DMS 273 (cell line): ENCODE measurements at regions not wholly inside any gene's neighbourhood (a gene's known extent, or its start where the extent isn't known, plus 50 kb on each side); places are given as distances from the start of the nearest gene placed in this dataset.
A peak's percentile ranks its signal among the peaks of the same experiment; 100 is the strongest.
"Not testable (repeated sequence)": the region's sequence is repeated elsewhere in the genome, so short reads cannot be mapped to it uniquely, and the experiment has no call there.

Source experiments
- DNase-seq: peaks from one replicate; lab custom pipeline; 2025; ENCODE audit not compliant: unreplicated experiment; lab: John Stamatoyannopoulos, UW

DNA sequence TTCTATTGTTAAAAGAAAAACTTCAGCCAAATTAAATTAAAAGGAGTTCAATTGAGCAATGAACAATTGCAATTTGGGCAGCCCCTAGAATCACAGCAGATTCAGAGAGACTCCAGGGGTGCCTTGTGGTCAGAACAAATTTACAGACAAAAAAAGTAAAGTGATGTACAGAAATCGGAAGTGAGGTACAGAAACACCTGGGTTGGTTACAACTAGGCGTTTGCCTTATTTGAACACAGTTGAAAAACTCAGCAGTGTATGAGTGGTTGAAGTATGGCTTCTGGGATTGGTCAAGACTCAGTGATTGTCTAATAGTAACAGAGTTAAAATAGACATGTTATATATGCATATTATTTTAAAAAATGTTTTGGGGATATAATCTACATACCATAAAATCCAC lies 98.5 kb upstream of the ZSWIM2 start:
- no peak for DNase-seq

DNA sequence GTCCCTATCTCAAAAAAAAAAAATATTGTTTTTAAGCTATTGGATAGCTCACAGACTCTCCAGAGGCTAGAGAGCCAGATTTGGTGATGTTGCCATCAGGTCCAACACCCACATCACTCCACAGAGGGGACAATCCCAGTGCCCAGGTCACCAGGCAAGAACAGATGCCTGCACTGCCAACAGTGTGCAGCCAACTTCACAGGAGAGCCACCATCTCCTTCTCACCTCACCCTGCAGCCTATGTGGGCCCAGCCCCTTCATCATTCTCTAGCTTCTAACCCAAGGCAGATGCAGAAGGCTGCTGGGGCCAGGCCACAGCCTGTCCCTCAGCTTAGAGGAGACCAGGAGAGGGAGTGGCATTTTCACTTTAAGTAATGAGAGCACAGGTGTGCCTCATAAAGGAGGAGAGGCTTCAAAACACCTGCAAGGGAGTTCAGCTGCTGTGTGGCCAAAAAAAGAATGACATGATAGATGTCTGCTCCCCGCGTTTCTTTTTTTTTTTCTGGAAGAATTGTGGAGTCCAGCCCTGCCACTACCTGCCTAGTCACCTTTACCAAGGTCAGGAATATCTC lies 98.0 kb upstream of the ZSWIM2 start:
- DNase-seq = no peak

DNA sequence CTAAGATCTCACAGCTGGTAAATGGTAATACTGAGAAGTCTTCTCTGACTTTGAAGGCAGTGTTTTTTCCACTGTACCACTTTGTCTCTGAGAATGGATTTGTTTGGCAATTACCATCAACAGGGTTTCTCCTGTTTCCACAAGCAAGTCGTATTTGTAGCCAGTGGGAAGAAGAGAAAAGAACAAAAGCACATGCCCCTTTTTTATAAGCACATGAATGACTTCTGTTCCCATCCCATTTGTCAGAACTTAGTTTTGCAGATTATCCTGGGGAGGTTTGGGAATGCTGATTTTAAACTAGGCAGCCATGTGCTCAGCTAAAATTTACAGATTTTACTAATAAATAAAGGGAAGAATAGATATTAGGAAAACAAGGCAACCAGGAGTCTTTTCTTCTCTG lies 92.9 kb upstream of the ZSWIM2 start:
- no peak for DNase-seq

DNA sequence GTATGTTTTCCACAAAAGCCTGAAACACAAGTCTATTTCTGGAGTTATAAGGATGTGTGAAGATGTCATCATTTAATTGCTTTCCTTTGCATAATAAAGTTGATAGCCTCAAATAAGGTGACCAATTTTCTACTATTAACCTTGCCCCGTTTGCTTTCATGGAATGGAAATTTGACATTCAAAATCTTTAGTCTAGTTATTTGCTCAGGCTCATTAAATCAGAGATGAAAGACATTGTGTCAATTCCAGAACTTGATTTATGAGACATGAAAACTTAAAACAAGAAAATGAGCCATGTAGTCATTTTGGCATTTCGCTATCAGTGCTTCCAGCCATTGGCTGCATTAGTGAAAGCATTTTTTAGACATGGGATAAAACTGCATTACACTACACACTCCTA lies 91.5 kb upstream of the ZSWIM2 start:
- DNase-seq = no peak

DNA sequence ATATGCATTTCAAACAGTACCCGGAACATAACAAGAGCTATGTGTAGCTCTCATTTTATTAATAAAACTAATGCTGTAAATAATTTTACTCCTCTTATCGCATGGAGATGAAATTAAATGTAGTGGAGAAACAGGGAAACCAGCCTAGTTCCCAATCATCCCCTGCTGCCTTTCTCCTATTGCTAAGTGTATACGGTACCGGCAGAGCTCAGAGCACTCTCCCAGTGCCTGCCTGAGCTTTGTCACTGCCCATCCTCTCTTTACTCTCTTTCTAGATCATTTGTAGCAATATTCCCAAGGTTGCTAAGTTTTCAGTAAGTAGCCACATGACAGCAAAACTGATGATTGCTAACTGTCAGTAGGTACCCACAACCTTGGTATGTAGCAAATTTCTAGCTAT lies 85.5 kb upstream of the ZSWIM2 start:
- no peak for DNase-seq

DNA sequence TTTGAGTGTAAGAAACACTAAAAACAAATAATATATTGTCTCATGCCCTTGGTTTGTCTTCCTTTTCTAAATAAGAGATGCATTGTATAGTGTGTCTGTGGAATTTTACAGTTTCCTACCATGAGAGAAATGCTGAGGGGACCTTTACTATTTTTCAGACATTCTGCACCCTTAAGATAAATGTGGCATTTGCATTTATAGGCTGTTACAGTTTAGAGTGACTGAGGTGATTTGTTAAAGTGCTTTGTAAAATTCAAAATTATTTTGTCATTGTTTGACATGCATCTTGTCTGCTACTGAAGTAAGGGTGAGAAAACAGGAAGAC lies 78.9 kb upstream of the ZSWIM2 start:
- no peak for DNase-seq

DNA sequence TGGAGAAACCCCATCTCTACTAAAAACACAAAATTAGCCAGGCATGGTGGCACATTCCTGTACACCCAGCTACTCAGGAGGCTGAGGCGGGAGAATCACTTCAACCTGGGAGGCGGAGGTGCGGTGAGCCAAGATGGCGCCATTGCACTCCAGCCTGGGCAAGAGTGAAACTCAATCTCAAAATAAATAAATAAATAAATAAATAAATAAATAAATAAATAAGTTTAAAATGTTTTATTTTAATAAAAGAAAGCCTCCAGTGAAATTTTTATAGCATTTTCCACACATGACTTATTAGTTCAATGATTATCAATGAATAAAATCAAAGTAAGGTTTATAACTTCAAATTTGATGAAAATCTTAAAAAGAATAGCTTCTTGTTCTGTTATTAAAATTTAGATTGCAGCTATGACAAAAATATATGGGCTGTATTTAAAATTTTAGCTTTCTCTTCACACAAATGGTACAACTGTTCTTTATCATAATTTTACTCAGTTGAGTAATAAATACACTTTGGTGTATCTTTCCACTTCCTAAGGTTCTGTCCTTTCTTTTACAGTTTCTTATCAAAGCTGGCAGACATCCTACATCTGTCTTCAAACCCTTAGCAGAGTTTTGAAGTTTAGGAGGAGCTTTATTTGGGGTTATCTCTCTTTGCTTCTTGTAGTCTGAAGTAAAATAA lies 78.4 kb upstream of the ZSWIM2 start:
- DNase-seq = no peak

DNA sequence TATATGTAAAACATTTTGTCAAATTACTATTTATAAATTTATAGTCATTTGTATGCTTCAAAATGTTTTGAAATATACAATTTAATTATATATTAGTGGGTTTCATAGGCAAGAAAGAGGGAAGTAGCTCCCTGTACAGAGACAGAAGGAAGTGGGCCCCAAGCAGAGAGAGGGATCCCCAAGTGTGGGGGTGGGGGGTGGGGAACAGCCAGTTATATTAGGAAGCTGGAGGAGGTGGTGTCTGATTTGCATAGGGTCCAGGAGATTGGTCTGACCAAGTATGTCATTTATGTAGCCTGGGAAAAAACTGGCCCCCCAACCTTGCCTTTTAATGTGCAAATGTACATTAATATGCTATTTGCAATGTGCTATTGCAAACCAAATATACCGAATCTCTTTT lies 76.5 kb upstream of the ZSWIM2 start:
- DNase-seq = no peak

DNA sequence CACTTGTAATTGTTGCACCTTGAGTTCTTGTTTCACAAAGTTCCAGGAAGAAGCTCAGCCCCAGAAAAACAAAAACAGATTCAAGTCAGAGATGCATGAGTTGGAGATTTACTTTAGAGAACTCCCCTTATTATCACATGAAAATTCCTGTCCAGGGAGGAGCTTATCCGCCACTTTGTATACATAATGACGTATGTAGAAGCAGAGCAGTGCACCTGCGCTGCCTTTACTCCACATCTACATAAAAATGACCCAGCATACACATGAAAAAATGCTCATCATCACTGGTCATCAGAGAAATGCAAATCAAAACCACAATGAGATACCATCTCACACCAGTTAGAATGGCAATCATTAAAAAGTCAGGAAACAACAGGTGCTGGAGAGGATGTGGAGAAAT lies 73.3 kb upstream of the ZSWIM2 start:
- not testable (repeated sequence) for DNase-seq

DNA sequence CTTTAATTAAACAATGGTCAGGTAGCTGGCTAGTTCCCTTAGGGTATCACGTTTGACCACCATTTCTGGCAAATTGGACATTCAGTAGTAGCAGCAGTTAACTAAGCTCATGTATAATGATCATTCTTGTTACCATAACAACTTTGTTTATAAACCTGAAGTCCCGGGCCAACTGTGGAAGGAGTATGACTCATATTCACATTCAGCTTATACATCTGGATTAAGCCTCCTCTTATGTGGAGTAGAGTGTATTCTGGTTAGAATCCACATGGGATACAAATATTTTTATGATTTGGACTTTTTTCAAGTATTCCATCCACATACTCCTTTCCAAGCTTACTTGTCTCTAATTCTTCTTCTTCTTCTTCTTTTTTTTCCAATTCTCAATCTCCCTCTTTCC lies 70.3 kb upstream of the ZSWIM2 start:
- peak; percentile 35 for DNase-seq

DNA sequence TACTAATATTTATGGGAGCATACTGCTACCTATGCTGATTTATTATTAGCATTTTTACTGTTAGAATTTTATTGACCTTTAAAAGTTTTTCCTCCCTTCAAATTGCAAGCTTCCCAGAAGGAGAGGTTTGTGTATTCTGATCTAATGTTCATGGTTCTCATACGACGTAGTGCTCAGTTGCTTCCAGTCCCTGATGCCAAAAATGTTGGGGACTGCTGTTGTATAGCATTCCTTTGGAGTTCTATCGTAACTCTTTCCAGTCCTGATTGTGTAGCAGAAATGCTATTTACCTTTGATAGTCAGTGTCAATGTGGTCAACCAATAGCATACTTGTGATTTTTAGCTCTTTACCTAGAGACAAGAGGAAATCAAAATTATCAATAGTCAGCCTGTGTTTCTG lies 69.5 kb upstream of the ZSWIM2 start:
- DNase-seq = no peak

DNA sequence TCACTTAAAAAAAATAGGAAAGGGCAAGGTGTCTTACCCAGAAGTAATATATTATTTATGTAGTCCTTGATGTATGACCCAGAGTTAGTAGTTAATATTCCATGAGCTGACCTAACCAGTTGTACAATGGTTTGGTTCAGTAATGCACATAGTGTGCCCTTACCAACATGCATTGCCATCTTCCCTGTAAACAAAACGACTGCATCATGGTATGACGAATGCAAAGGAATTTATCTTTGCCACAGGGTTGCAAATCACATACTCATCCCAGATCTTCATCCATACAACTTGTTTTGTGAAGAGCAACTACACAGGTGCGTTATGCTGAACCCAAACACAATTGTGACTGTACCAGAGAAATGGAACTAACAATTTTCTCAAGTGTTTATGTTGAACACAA lies 68.9 kb upstream of the ZSWIM2 start:
- no peak for DNase-seq

DNA sequence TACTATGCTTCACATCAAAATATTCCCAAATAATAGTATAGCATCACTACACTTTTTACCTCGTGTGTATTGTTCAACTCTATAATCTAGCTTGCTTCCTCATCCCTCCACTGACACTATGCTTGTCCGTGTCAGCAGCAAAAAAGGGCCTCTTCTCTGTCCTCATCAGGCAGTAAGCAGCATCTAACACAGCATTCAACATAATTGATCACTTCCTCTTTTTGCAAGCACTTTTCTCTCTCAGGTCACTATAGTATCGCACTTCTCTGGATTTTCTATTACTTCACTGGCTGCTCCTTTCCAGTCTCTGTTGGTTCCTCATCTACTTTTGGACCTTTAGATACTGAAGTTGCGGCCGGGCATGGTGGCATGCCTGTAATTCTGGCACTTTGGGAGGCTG lies 64.9 kb upstream of the ZSWIM2 start:
- DNase-seq = no peak

DNA sequence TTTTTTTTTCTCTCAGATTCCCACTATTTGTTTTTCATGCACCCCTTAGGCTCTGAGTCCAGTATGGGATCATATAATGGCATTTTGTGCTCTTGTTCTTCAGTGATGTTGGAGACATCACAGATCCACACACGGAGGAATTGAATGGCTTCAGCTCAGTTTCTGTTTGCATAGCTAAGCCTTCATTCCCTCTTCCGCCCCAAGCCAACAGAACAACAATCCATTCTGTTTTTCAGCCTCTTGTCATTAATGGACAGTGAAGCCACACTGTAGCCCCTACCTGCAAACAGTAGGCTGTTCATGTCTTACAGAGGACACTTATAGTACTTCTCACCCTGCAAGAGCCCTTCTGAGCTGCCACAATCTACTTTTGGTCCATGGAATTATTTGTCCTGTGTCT lies 64.0 kb upstream of the ZSWIM2 start:
- no peak for DNase-seq

DNA sequence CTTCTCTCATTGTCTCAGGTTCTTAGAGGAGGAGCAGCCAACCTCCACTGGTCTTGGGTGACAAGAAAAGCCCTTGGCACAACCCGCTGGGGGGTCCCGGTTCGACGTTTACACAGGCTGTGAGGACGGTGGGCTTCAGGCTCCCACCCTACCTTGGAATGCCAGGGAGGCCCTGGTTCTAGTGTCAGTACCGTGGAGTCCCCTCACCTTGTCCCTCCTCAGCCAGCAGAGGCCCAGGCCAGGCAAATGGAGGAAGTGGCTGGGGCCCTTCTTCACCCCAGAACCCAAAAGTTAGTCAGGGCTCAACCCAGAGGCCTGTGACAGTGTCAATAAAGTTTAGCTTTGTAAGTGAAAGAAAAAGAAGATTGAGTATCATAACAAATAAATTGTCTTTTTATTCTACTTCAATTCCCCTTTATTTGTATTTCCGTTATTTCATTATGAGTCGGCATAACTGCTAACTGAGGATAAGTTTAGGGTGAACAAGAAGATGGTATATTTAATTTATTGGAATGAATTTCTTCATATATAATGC lies 62.6 kb upstream of the ZSWIM2 start:
- DNase-seq = no peak

DNA sequence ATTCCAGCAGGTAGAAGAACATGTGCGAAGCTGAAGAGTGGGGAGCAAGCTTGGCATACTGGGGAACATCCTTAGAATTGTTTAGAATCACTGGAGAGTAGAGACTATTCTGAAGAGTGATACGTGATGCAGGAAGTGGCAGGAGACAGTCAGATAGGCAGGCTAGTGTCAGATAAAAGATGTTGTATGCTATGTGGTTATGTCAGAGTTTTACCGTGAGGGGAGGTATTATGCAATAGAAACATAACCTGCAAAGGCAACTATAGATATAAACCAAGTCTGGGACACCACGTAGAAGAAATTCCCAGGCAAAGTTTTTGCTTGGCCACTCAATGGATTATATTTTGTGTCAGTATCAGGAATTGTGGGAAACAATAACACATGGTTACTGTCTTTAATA lies 62.0 kb upstream of the ZSWIM2 start:
- DNase-seq = no peak

DNA sequence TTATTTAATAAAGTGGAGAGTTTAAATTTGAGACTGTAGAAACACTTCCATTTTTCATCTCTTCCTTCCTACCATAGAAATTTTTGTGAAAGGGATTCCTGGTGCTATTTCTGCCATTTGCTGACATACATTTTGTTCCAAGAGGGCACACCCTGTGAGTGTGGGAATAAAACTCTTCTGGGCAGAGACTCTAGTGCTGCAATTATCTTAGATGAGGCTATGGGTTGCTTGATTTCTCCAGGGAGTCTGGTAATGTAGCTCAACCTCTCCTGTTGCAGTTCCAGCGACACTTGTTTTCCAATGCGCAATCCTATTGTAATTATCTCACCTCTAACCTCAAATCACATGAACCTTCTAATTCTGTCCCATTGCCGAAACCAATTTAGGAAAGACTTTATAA lies 60.1 kb upstream of the ZSWIM2 start:
- no peak for DNase-seq

DNA sequence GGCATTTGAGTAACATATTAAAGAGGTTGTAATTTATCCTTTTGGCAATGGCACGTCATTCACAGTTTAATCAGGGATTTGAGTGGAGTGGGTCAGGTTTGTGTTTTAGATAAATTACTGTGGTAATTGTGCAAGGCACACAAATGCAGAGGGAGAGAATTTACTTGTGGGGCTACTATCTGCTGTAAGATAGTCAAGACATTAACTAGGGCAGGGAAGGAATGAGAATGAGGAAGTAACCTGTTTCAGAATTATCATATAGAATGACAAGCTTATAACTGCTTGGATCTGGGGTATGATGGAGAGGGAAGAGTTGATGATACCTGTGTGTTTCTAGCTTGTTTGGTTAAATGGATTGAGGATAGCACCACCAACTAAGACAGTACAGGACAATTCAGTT lies 58.9 kb upstream of the ZSWIM2 start:
- no peak for DNase-seq

DNA sequence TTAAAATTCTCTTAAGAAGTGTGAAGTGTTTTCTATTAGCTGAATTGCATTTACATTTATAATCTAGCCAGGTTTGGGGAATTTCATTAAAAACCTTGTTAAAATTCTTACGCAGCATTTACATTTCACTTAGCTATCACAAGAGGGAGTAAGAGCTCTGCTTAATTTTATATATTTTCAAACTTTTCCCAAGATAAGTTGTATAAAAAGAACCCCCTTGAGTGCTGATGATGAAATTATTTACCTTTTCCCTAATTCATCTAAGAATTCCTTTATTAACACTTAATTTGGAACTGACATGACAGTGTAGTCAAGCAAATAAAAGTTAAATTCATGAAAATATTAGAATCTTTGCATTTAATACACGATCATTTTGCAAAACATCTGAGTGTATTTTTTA lies 54.2 kb upstream of the ZSWIM2 start:
- peak; percentile 17 for DNase-seq
